HG02642 (cell line): ENCODE measurements at regions not wholly inside any gene's neighbourhood (a gene's known extent, or its start where the extent isn't known, plus 50 kb on each side); places are given as distances from the start of the nearest gene placed in this dataset.

Source experiments
- ATAC-seq: cut with Tn5 transposase; IDR thresholded peaks from one replicate; pipeline ENCODE4 v1.9.1; 2021; ENCODE audit warnings: mild to moderate bottlenecking; ENCODE audit not compliant: unreplicated experiment, poor library complexity

GRCh38 chr5:167167191-167167795 lies 1124.2 kb upstream of the WWC1 start:
- ATAC-seq: no peak

GRCh38 chr5:167168971-167169370 lies 1122.5 kb upstream of the WWC1 start:
- no peak for ATAC-seq

DNA sequence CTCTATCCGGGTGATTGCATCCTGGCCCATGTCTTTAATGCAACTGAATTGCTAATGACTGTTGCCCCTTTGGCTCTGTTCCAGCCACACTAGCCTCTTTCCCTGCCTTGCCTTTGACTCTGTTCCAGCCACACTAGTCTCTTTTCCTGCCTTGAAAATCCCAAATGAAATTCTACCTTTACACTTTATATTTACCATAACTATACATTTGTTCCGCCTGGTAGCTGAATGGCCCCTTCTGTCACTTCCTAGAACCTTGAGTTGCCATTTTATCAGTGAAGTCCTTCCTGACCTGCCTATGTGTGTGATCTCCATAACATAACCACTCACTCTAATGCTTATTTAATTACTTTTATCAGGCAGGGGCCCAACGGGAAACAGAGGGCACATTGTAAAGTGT lies 1120.4 kb upstream of the WWC1 start:
- ATAC-seq: no peak

- no peak for ATAC-seq
Observed at GRCh38 chr5:167177736-167178135, 1113.7 kb upstream of the WWC1 start.

DNA sequence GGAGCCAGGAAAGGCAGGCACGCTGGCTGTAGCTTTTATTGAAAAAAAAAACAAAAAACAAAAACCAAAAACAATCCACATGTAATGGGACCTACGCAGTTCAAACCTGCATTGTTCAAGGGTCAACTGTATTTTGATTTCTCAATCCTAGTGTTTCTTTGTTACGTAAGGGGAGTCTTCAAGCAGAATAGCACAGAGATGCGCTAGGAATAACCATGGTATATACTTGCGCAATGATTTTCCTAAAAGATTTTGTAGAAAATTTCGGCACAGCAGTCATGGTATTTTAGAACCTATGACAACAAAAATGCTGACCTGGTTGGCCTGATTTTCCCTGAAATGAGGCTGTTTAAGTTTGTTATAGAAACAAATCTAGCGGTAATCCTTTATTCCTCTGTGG lies 1110.5 kb upstream of the WWC1 start:
- no peak for ATAC-seq

DNA sequence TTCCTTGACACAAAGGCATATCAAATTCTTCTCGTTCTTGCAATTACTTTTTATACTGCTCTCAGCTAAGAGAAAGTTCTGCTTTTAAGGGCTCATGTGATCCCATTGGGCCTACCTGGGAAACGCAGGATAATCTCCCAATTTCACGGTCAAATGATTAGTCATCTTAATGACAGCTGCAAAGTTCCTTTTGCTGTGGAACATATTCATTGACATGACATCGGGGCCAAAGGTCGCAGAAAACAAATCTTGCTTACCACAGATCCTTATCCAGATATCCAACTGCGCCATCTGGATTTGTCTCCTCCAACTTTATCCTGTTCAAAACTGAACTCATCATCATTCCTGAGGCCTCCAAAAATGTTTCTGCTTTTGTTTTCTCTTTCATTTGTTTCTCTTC lies 1085.6 kb upstream of the WWC1 start:
- no peak for ATAC-seq

DNA sequence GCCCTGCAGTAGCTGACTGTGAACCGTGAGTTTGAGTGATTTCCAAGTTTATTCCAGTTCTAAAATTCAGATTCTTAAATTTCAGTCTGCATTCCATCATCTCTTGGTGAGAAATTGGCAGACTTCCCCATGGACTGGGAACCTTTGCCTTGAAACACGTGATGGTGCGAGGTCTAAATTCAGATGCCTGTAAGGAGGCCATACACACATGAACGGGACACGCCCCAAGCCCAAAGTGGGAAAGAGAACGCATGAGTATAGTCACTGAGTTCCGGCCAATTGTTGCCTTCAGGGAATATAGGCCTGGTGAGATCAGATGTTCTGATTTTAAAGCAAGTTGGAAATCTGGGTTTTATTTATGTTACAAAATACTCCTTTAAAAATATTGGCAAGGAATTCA lies 1084.4 kb upstream of the WWC1 start:
- ATAC-seq: no peak

GRCh38 chr5:167208911-167209310 lies 1082.5 kb upstream of the WWC1 start:
- ATAC-seq: no peak

DNA sequence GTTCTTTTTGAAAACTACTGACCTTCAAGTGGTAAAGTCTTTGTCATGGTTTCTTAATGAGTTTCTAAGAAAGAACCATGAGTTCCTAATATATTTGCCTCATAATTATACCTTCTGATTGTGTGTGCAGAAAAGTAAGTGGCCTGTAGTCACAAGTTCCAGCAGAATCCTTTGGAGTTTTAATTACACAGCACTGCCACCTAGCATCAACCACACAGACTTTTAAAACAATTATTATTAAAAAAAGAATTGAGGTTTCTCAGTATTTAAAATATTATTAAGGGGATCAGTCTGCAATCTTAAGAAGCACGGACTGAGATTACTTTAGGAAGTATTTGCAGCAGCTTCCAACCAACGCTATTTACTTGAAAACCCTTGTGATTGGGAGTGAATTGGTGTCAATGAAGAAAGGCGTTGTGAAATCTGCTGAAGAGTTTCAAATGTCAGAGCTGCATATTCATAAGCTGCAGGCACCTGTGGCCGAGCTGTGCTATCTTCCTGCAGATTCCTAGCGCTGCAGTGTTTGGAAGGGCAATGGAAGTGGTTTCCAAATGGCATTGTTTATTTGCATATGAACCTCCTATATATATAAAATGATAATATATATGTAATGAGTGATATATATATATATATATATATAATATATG lies 1074.2 kb upstream of the WWC1 start:
- ATAC-seq: no peak

DNA sequence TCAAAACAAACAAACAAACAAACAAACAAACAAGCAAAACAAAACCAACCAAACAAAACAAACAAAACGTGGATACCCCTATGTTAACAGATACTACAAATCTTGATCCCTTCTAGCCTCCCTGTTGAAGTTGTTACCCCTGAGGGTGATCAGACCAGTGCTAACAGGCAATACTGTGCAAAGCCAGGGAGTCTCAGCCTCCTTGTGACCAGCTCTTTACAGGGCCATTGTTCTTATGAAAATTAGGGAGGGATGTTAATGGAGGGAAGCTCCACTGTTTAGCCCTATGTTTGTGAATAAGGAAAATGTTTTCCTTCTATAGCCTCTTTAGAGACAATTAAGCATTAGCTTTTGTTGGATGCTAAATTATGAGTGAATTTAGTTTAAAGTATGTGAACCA lies 1072.1 kb upstream of the WWC1 start:
- no peak for ATAC-seq

- no peak for ATAC-seq
Observed at GRCh38 chr5:167226386-167226785, 1065.1 kb upstream of the WWC1 start.

GRCh38 chr5:167228134-167228533 lies 1063.3 kb upstream of the WWC1 start:
- no peak for ATAC-seq

- ATAC-seq: no peak
Observed at GRCh38 chr5:167229751-167230150, 1061.7 kb upstream of the WWC1 start.

- ATAC-seq: no peak
Observed at GRCh38 chr5:167230414-167230813, 1061.0 kb upstream of the WWC1 start.

DNA sequence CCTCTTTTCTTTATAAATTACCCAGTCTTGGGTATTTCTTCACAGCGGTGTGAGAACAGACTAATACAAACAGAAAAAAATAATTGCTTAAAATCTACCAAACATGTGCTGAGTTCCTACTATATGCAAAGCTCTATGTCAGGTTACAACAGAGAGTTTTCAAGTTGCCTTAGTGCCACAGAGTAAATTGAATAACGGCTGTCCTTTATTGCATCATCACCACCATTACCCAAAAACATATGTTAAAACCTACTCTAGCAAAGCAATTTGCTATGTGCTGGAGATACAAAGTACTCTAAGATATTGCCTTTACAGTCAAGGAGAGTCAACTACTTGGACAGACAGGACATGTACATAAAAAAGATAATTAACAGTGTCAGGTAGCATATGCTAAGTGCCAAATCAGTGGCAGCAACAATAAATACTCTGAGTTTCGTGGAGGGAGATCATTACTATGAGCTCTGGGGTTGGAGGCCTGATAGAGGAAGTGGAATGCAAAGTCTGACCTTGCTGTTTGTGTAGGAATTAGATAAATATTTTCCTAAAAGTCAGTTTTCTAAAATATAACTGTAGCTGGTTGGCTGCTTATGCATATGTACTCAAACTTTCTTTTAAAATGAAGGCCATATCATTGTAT lies 1058.7 kb upstream of the WWC1 start:
- no peak for ATAC-seq

GRCh38 chr5:167233507-167234220 lies 1057.8 kb upstream of the WWC1 start:
- no peak for ATAC-seq

GRCh38 chr5:167241436-167242067 lies 1049.9 kb upstream of the WWC1 start:
- ATAC-seq: no peak

GRCh38 chr5:167242701-167243100 lies 1048.7 kb upstream of the WWC1 start:
- ATAC-seq: no peak

- ATAC-seq: no peak
Observed at GRCh38 chr5:167243463-167243862, 1048.0 kb upstream of the WWC1 start.

DNA sequence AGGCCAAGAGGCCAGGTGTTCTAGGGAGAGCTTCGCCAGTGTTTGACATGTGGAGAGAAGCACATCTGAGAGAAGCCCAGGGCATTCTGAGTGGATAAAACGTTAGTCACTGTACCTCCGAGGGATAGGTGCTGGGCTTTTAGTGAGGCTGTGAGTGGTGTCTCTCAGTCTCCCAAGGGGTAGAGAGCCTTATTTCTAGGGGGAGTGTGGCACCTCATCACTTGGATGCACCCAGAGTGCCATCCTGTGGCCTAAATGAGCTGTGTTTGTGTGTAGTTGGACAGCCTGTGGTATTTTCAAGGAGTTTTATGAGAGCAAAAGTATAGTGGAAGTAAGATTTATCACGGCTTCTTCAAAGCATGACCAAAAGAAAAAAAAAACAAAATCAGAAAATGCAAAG lies 1046.9 kb upstream of the WWC1 start:
- no peak for ATAC-seq

DNA sequence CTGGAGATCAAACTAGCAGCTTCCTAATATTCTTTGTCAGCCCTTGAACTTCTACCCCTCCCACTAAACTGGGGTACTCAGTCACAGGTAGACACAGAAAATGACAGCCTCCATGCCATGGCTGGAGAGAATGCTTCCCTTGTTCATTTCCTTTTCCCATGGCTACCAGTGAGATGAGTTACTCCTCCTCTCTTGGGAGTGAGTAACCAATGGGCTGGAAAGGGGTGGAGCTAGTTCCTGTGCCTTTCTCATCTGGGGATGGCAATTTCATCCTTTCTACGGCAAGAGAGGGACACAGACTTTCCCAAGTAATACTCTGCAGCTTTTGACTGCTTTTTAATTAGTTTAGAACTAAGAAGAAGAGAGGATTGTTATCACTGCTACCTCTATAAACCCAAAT lies 1045.6 kb upstream of the WWC1 start:
- ATAC-seq: no peak
